Hepatocyte (in vitro differentiated cells): ENCODE measurements at regions not wholly inside any gene's neighbourhood (a gene's known extent, or its start where the extent isn't known, plus 50 kb on each side); places are given as distances from the start of the nearest gene placed in this dataset.

Experiments
- CTCF ChIP-seq: fragments of 200-600 bp; sonication (generic); IDR thresholded peaks from 2 replicates; pipeline ENCODE4 v1.5.1; 2016; ENCODE audit warnings: antibody characterized with exemption, mild to moderate bottlenecking; ENCODE audit not compliant: poor library complexity
- EZH2 ChIP-seq: fragments of 200-600 bp; sonication (generic); IDR thresholded peaks from 2 replicates; pipeline ENCODE4 v1.6.1; 2016; ENCODE audit warnings: antibody characterized with exemption, mild to moderate bottlenecking, borderline replicate concordance

- no peak for TF ChIP-seq EZH2
- TF ChIP-seq CTCF: no peak
These were observed 178.3 kb upstream of the PDE1C start for GRCh38 chr7:32248522-32248921.
